Liver (tissue), 6 donors: ENCODE measurements at regions not wholly inside any gene's neighbourhood (a gene's known extent, or its start where the extent isn't known, plus 50 kb on each side); places are given as distances from the start of the nearest gene placed in this dataset.
"Not testable (repeated sequence)": the region's sequence is repeated elsewhere in the genome, so short reads cannot be mapped to it uniquely, and the experiment has no call there.

Experiments
- DNase-seq: peaks from one replicate; pipeline ENCODE4 v3.0.0-alpha.2; 2017; ENCODE audit warnings: low spot score
- H3K27ac ChIP-seq, 2 donors: one replicate each; pipeline ENCODE4 v1.7.0; 2013; ENCODE audit warnings: inconsistent platforms in 2 of 2, low read length in 2 of 2, control low read depth in 1 of 2, low read depth in 1 of 2, mild to moderate bottlenecking in 1 of 2
- H3K27me3 ChIP-seq, 4 donors: one replicate each; pipeline versions ENCODE4 v1.6.1 to v1.7.0; 2013; ENCODE audit warnings: low read length in 3 of 4, inconsistent platforms in 1 of 4, mild to moderate bottlenecking in 1 of 4, moderate library complexity in 1 of 4; ENCODE audit not compliant: control insufficient read depth in 4 of 4, insufficient read depth in 4 of 4
- H3K36me3 ChIP-seq, 4 donors: one replicate each; pipeline versions ENCODE4 v1.6.1 to v1.7.0; 2013; ENCODE audit warnings: low read length in 3 of 4, mild to moderate bottlenecking in 3 of 4, low read depth in 1 of 4, moderate library complexity in 1 of 4; ENCODE audit not compliant: control insufficient read depth in 4 of 4, insufficient read depth in 3 of 4
- H3K4me1 ChIP-seq, 4 donors: one replicate each; pipeline versions ENCODE4 v1.6.1 to v1.7.0; 2013; ENCODE audit warnings: low read length in 3 of 4, mild to moderate bottlenecking in 3 of 4, moderate library complexity in 1 of 4; ENCODE audit not compliant: control insufficient read depth in 4 of 4, insufficient read depth in 4 of 4
- H3K4me3 ChIP-seq, 3 donors: one replicate each; pipeline versions ENCODE4 v1.6.1 to v1.7.0; 2013; ENCODE audit warnings: low read length in 3 of 3, control low read depth in 1 of 3, low read depth in 1 of 3, mild to moderate bottlenecking in 1 of 3
- H3K9ac ChIP-seq, 2 donors: one replicate each; pipeline ENCODE4 v1.7.0; 2013; ENCODE audit warnings: low read length in 2 of 2, mild to moderate bottlenecking in 2 of 2, moderate library complexity in 2 of 2, control low read depth in 1 of 2, low read depth in 1 of 2
- H3K9me3 ChIP-seq, 4 donors: one replicate each; pipeline versions ENCODE4 v1.6.1 to v1.7.0; 2013; ENCODE audit warnings: low read length in 3 of 4; ENCODE audit not compliant: control insufficient read depth in 4 of 4
- WGBS: extraction: QIAGEN DNeasy Blood & Tissue Kit; methylation state at CpG from one replicate; pipeline ENCODE4 v1.1.7; 2013; 5-methylcytosine and 5-hydroxymethylcytosine counted together
- donor health status: healthy.
- donor health status: healthy.
- donor health status: healthy.

GRCh38 chr4:49229243-49229642 lies 243.2 kb downstream of the CWH43 start:
- DNase-seq, H3K27me3 ChIP-seq, H3K4me1 ChIP-seq, H3K4me3 ChIP-seq, H3K9me3 ChIP-seq, H3K9ac ChIP-seq, H3K36me3 ChIP-seq, H3K27ac ChIP-seq: not testable (repeated sequence)
- 42% methylated on average over 1 of the region's 1 CpG for whole genome bisulfite sequencing

- H3K9ac ChIP-seq, H3K4me3 ChIP-seq, DNase-seq, H3K36me3 ChIP-seq, H3K27ac ChIP-seq, H3K27me3 ChIP-seq, H3K4me1 ChIP-seq, H3K9me3 ChIP-seq: not testable (repeated sequence)
- 51% methylated on average over 6 of the region's 6 CpGs for WGBS
These were observed 243.6 kb downstream of the CWH43 start for GRCh38 chr4:49229713-49230112.

- H3K27ac ChIP-seq, H3K9me3 ChIP-seq, H3K4me1 ChIP-seq, H3K4me3 ChIP-seq, DNase-seq, H3K36me3 ChIP-seq, H3K27me3 ChIP-seq, H3K9ac ChIP-seq: not testable (repeated sequence)
- 23% methylated on average over 2 of the region's 3 CpGs for WGBS
These were observed 247.3 kb downstream of the CWH43 start for GRCh38 chr4:49233346-49233745.

GRCh38 chr4:49233749-49234148 lies 247.7 kb downstream of the CWH43 start:
- H3K9me3 ChIP-seq, H3K36me3 ChIP-seq, H3K9ac ChIP-seq, H3K4me3 ChIP-seq, H3K27me3 ChIP-seq, H3K4me1 ChIP-seq, H3K27ac ChIP-seq, DNase-seq: not testable (repeated sequence)
- 56% methylated on average over 1 of the region's 1 CpG for WGBS

GRCh38 chr4:49234382-49234781 lies 248.3 kb downstream of the CWH43 start:
- not testable (repeated sequence) for H3K4me3 ChIP-seq, H3K27me3 ChIP-seq, H3K4me1 ChIP-seq, H3K27ac ChIP-seq, DNase-seq, H3K36me3 ChIP-seq, H3K9me3 ChIP-seq, H3K9ac ChIP-seq
- 26% methylated on average over 2 of the region's 3 CpGs for WGBS

- not testable (repeated sequence) for H3K9me3 ChIP-seq, H3K36me3 ChIP-seq, H3K27me3 ChIP-seq, H3K4me1 ChIP-seq, DNase-seq, H3K4me3 ChIP-seq, H3K27ac ChIP-seq, H3K9ac ChIP-seq
- 81% methylated on average over 8 of the region's 8 CpGs for WGBS
These were observed 249.5 kb downstream of the CWH43 start for GRCh38 chr4:49235413-49236160.

GRCh38 chr4:49236474-49236873 lies 250.4 kb downstream of the CWH43 start:
- 37% methylated on average over 3 of the region's 3 CpGs for WGBS
- H3K27ac ChIP-seq, H3K9me3 ChIP-seq, H3K9ac ChIP-seq, H3K36me3 ChIP-seq, H3K4me3 ChIP-seq, DNase-seq, H3K27me3 ChIP-seq, H3K4me1 ChIP-seq: not testable (repeated sequence)

- WGBS: 69% methylated on average over 2 of the region's 2 CpGs
- H3K9me3 ChIP-seq, H3K27ac ChIP-seq, H3K4me1 ChIP-seq, H3K27me3 ChIP-seq, H3K4me3 ChIP-seq, H3K36me3 ChIP-seq, H3K9ac ChIP-seq, DNase-seq: not testable (repeated sequence)
These were observed 255.2 kb downstream of the CWH43 start for GRCh38 chr4:49241295-49241694.

GRCh38 chr4:49262786-49263185 lies 276.7 kb downstream of the CWH43 start:
- H3K36me3 ChIP-seq, H3K4me1 ChIP-seq, H3K9ac ChIP-seq, H3K27ac ChIP-seq, H3K27me3 ChIP-seq, H3K9me3 ChIP-seq, H3K4me3 ChIP-seq, DNase-seq: not testable (repeated sequence)
- 29% methylated on average over 1 of the region's 2 CpGs for WGBS
